ENCODE measurements at regions not wholly inside any gene's neighbourhood (a gene's known extent, or its start where the extent isn't known, plus 50 kb on each side); places are given as distances from the start of the nearest gene placed in this dataset.

- no peak overlapping the region for H4K91ac ChIP-seq (replicated peaks; ENCODE audit: insufficient read length, low read length)
- no peaks in the 10 kb centered on the region for H3K79me2 ChIP-seq (ENCODE audit: control insufficient read depth in 1 of 2, insufficient read depth in 2 of 2, low read length in 2 of 2)
- no peak overlapping the region for H3K9ac ChIP-seq (replicated peaks in 1 of 4; ENCODE audit: extremely low read depth in 1 of 4, low read depth in 3 of 4, low read length in 3 of 4)
Measured at GRCh38 chr7:67429735-67430134, 433.1 kb downstream of the TYW1 start.

More at GRCh38 chr7:67429735-67430134, 433.1 kb downstream of the TYW1 start:
- H3K27me3 ChIP-seq (replicated peaks in 1 of 4; ENCODE audit: control insufficient read depth in 3 of 4, extremely low read depth in 1 of 4, insufficient read depth in 3 of 4, low read length in 3 of 4), result no peaks in the 10 kb centered on the region
- no peak overlapping the region for H3K4ac ChIP-seq (replicated peaks; ENCODE audit: insufficient read length, low read depth, low read length)
- no peak for TF ChIP-seq SIN3A (conservative IDR thresholded peaks at IDR 0.05 in 1 of 2, IDR thresholded peaks at IDR 0.05 in 1 of 2; ENCODE audit: low read depth in 1 of 2, low read length in 2 of 2)
- TF ChIP-seq FOSL1 (IDR thresholded peaks at IDR 0.05; ENCODE audit: insufficient read depth, low read depth, low read length), result no peak
- TF ChIP-seq TCF12 (IDR thresholded peaks at IDR 0.05; ENCODE audit: low read depth, low read length), result no peak
- no peak for TF ChIP-seq SUZ12 (IDR thresholded peaks at IDR 0.05; ENCODE audit: low read length)
- TF ChIP-seq KDM1A (IDR thresholded peaks at IDR 0.05; ENCODE audit: borderline replicate concordance, low read length), result no peak
- no peak overlapping the region for H2BK5ac ChIP-seq (ENCODE audit: low read depth, low read length)
- H2BK12ac ChIP-seq (ENCODE audit: low read depth, low read length), result no peak overlapping the region
- H3K23me2 ChIP-seq (ENCODE audit: low read depth, low read length), result no peaks in the 10 kb centered on the region
- FAIRE-seq (no peak), DNase-seq (ENCODE audit: low read depth in 1 of 2, low spot score in 2 of 2) (no peak)
- H3K23ac ChIP-seq (ENCODE audit: insufficient read length), result no peak overlapping the region
- no peaks in the 10 kb centered on the region for H3K79me1 ChIP-seq (ENCODE audit: low read depth, low read length)
- 93% methylated on average over 4 of the region's 4 CpGs; no CpG with 5 or more reads in 1 of the 2 experiments for WGBS, 2 experiments (ENCODE audit: extremely low coverage in 1 of 2, insufficient coverage in 1 of 2, insufficient read length in 1 of 2, insufficient replicate concordance in 2 of 2, low coverage in 1 of 2, low lambda C conversion rate in 2 of 2, missing lambda C conversion rate in 1 of 2)
- H3K4me1 ChIP-seq (replicated peaks in 1 of 4; ENCODE audit: control insufficient read depth in 3 of 4, insufficient read depth in 4 of 4, low read length in 3 of 4), result no peaks in the 10 kb centered on the region
- H4K5ac ChIP-seq (ENCODE audit: insufficient read length, low read depth, low read length), result no peak overlapping the region
- H3K14ac ChIP-seq (ENCODE audit: insufficient read length), result no peak overlapping the region
- no peaks in the 10 kb centered on the region for H3K36me3 ChIP-seq (ENCODE audit: control insufficient read depth in 2 of 4, insufficient read depth in 4 of 4, low read length in 3 of 4)
- H2BK120ac ChIP-seq (replicated peaks; ENCODE audit: low read depth, low read length), result no peak overlapping the region
- no peak overlapping the region for H3K56ac ChIP-seq (replicated peaks; ENCODE audit: insufficient read length, low read depth, low read length)
- H4K20me1 ChIP-seq (replicated peaks in 1 of 2; ENCODE audit: control insufficient read depth in 1 of 2, insufficient read depth in 2 of 2, low read length in 2 of 2), result no peaks in the 10 kb centered on the region
- peaks cover 17 to 18% of the 10 kb centered on the region in 2 experiments; a peak in 3 of 4 replicates for H3K9me3 ChIP-seq (ENCODE audit: insufficient read depth in 2 of 2, low read depth in 1 of 2, low read length in 1 of 2)
- no peak overlapping the region for H2BK20ac ChIP-seq (ENCODE audit: low read length)
- POLR2A ChIA-PET (ENCODE audit: partially characterized antibody), result interaction anchor here (1.2 kb wide), 1 partner anchor 12 kb away, joined by 3 read pairs; no protein-coding TSS in a partner anchor
- no peak overlapping the region for H2AFZ ChIP-seq (ENCODE audit: low read length)
- H4K8ac ChIP-seq (ENCODE audit: extremely low read depth, insufficient read depth, low read length), result no peak overlapping the region
- CTCF ChIA-PET (ENCODE audit: partially characterized antibody), result no interaction called here
- H3K18ac ChIP-seq (ENCODE audit: extremely low read depth, low read length), result no peak overlapping the region
- H3K27ac ChIP-seq (ENCODE audit: low read depth, low read length), result no peak overlapping the region
- H2AK5ac ChIP-seq (ENCODE audit: low read depth, low read length), result no peak overlapping the region
- no peak overlapping the region for H2BK15ac ChIP-seq (ENCODE audit: low read length)
- no peak overlapping the region for H3K4me2 ChIP-seq (ENCODE audit: insufficient read depth in 1 of 2, low read depth in 2 of 2, low read length in 2 of 2)
- no peak overlapping the region for H3K4me3 ChIP-seq (ENCODE audit: extremely low read depth in 1 of 4, insufficient read depth in 2 of 4, low read depth in 3 of 4, low read length in 4 of 4)

Measured in H1 (cell line).